ENCODE measurements at regions not wholly inside any gene's neighbourhood (a gene's known extent, or its start where the extent isn't known, plus 50 kb on each side); places are given as distances from the start of the nearest gene placed in this dataset.

GRCh38 chr1:189697113-189697512 is 780.6 kb downstream of the BRINP3 start:
- no peak for TF ChIP-seq ZNF565 (CRISPR knock-in tag; conservative IDR thresholded peaks at IDR 0.05; ENCODE audit: low read depth)
- TF ChIP-seq ZFP3 (CRISPR knock-in tag; IDR thresholded peaks at IDR 0.05): no peak
- no peak for TF ChIP-seq ZFP30 (CRISPR knock-in tag; IDR thresholded peaks at IDR 0.05)
- no peak for TF ChIP-seq PATZ1 (CRISPR knock-in tag; IDR thresholded peaks at IDR 0.05; ENCODE audit: borderline replicate concordance)
- no peak for TF ChIP-seq BACH2 (CRISPR knock-in tag; IDR thresholded peaks at IDR 0.05; ENCODE audit: borderline replicate concordance)
- TF ChIP-seq ARNTL (CRISPR knock-in tag; IDR thresholded peaks at IDR 0.05; ENCODE audit: borderline replicate concordance, low read depth): no peak
- TF ChIP-seq ISL1 (CRISPR knock-in tag; IDR thresholded peaks at IDR 0.05): no peak
- no peak for TF ChIP-seq CREB5 (CRISPR knock-in tag; IDR thresholded peaks at IDR 0.05; ENCODE audit: low read depth)
- no peak for TF ChIP-seq ZC3H10 (CRISPR knock-in tag; IDR thresholded peaks at IDR 0.05)
- TF ChIP-seq, protein P1, sequence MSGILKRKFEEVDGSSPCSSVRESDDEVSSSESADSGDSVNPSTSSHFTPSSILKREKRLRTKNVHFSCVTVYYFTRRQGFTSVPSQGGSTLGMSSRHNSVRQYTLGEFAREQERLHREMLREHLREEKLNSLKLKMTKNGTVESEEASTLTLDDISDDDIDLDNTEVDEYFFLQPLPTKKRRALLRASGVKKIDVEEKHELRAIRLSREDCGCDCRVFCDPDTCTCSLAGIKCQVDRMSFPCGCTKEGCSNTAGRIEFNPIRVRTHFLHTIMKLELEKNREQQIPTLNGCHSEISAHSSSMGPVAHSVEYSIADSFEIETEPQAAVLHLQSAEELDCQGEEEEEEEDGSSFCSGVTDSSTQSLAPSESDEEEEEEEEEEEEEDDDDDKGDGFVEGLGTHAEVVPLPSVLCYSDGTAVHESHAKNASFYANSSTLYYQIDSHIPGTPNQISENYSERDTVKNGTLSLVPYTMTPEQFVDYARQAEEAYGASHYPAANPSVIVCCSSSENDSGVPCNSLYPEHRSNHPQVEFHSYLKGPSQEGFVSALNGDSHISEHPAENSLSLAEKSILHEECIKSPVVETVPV (CRISPR knock-in tag; IDR thresholded peaks at IDR 0.05): no peak
- TF ChIP-seq ESRRG (CRISPR knock-in tag; IDR thresholded peaks at IDR 0.05): no peak
- TF ChIP-seq GLIS3 (CRISPR knock-in tag; IDR thresholded peaks at IDR 0.05): no peak

Measured in SK-N-SH treated with all-trans-retinoic acid at 6 μM for 48 hours (cell line).